Coronary artery (tissue), 2 donors: ENCODE measurements at regions not wholly inside any gene's neighbourhood (a gene's known extent, or its start where the extent isn't known, plus 50 kb on each side); places are given as distances from the start of the nearest gene placed in this dataset.

Experiments
- DNase-seq: peaks from one replicate; pipeline ENCODE4 v3.0.0-alpha.2; 2017; ENCODE audit warnings: low spot score
- H3K27ac ChIP-seq, 2 donors: fragments of 200-600 bp; sonication (generic); one replicate each; pipeline ENCODE4 v1.5.1; 2016 to 2019
- H3K4me3 ChIP-seq: fragments of 200-600 bp; sonication (generic); 2 replicates; pipeline ENCODE4 v1.5.1; 2016; ENCODE audit warnings: mild to moderate bottlenecking, moderate library complexity
- TF ChIP-seq, protein P1 (sequence below): fragments of 200-600 bp; sonication (generic); IDR thresholded peaks from one replicate; pipeline ENCODE4 v1.5.1; 2019; ENCODE audit warnings: antibody characterized with exemption

DNA sequence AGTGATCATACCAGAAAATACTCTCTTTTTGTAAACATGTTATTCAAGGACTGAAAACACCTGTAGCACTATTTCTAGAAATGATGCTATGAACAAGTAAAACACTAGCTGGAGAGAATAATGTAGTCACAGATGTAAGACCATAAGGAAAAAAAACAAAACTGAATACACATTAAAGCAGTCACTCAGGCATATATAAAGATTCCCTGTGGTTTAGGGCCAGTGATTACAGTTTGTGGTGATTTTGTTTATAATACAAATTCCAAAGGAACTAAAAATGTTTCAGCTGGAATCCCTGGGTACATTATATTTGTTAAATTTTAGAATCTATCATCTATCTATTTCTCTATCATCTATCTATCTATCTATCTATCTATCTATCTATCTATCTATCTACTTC is 777.8 kb upstream of the FRG1 start:
- TF ChIP-seq, protein P1, sequence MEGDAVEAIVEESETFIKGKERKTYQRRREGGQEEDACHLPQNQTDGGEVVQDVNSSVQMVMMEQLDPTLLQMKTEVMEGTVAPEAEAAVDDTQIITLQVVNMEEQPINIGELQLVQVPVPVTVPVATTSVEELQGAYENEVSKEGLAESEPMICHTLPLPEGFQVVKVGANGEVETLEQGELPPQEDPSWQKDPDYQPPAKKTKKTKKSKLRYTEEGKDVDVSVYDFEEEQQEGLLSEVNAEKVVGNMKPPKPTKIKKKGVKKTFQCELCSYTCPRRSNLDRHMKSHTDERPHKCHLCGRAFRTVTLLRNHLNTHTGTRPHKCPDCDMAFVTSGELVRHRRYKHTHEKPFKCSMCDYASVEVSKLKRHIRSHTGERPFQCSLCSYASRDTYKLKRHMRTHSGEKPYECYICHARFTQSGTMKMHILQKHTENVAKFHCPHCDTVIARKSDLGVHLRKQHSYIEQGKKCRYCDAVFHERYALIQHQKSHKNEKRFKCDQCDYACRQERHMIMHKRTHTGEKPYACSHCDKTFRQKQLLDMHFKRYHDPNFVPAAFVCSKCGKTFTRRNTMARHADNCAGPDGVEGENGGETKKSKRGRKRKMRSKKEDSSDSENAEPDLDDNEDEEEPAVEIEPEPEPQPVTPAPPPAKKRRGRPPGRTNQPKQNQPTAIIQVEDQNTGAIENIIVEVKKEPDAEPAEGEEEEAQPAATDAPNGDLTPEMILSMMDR = no peak
- DNase-seq = no peak
- H3K27ac ChIP-seq = no peak overlapping the region

DNA sequence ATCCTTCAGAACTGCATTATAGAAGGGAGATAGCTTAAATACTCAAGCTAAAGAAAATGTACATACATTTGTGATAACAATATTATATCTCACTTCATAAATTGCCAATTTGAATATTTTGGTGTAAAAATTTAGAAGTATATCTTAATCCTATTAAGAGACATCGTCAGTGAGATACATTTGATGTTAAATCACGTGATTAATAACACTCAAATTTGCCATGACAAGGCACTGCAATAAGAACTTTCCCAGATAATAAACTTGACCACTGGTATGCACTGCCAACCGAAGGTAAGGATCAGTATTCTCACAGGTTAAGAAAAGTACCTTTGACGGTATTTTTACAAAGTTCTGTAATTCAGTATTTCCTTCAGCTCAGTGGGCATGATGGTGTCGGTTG is 764.7 kb upstream of the FRG1 start:
- no peak for DNase-seq
- Histone ChIP-seq H3K4me3 (no peak overlapping the region), H3K27ac (no peak overlapping the region)
- TF ChIP-seq, protein P1 = no peak

More for the DNA sequence above, 777.8 kb upstream of the FRG1 start:
- no peak overlapping the region for H3K4me3 ChIP-seq

DNA sequence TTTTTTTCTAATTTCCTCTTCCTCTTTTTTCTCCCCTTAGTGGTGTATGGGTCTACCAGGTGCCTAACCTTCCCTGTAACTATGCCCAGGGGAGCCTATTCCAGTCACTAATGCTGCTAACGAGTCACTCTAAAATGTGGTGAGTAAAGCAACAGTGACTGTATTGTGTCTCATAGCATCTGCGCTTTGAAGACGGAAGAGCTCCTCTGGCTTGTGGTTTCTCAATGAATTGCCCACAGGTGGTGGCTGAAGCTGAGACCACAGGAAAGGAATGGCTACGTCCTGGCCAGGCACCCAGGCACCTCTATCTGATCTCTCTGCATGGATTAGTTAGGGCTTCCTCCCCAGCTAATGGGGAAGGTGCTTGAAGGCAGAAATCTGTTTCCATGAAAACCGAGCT is 763.5 kb upstream of the FRG1 start:
- Histone ChIP-seq H3K27ac (no peak overlapping the region), H3K4me3 (no peak overlapping the region)
- TF ChIP-seq, protein P1 = no peak
- no peak for DNase-seq

DNA sequence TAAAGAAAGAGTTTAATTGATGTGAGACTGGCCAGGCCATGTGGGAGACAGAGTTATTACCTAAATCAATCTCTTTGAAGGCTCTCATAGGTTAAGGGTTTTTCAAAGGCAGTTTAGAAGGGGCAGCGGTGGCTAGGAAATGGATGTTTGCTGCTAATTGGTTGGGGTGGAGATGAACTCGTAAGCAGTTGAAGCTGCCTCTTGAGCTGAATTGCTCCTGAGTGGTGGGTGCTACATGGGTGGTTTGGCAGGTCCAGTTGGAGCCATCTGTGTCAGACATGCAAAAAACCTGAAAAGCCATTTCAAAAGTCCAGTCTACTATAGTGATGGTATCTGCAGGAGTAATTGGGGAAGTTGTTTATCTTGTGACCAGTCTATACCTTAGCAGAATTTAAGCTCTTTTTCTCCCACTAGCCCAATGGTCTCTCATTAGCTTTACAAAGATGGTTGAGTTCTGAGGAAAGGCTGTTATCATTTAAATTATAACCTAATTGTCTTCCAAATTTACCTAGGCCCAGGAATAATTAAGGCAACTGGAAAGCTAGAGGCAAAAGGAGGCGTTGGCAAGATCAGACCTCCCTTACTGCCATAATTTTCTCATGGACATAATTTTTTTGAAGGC is 762.4 kb upstream of the FRG1 start:
- Histone ChIP-seq H3K4me3 (no peak overlapping the region), H3K27ac (no peak overlapping the region)
- TF ChIP-seq, protein P1 = no peak
- no peak for DNase-seq

DNA sequence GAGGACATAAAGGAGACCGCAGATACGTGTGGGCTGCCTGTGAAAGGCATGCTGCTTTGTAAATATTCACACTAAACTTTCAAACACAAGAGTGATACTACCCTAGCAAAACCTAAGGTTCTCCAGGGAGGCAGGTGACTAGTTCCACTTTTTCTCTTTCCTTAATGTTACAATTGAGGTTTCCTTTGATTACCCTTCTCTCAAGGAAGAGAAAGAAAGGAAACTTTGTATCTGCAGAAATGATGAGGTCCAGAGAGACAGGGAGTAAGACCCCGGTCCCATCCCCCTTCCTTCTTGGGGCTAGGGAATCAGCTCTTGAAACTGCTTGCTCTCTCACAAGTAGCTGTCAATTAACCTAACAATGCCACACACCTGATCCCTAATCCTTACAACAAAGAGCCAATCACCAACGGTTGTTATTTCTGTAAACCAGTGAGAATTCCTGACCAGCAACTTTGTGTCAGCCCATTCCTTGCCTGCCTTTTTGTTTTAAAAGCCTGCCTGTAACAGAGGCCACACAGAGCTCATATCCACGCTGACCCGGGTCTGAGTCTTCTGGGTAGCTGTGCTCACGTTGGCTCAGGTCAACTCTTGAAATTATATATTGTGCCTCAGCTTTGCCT is 754.8 kb upstream of the FRG1 start:
- no peak overlapping the region for H3K27ac ChIP-seq
- no peak for DNase-seq
- no peak overlapping the region for H3K4me3 ChIP-seq
- TF ChIP-seq, protein P1 = no peak

DNA sequence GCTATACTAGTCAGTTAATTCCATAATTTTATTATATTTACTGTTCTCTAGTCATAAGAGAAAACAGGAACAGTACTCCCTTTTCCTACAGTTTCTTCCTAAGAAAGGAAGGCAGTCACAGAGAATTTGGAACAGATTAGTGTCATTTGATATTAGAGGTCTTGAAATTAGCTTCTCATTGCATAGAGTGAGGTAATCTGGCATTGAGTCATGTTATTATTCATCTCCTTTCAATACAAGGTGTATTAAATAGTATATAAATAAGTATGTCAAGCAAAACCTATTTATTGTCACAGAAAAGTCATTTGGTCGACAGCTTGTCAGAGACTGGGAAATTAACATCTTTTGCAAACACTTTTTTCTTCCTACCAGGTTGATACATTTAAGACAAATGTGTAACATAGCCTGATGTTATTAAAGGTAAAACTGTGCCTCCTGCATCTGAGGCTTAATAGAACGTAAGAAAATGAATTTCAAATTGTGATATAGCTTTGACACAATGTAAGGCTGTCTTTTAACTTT is 753.1 kb upstream of the FRG1 start:
- no peak overlapping the region for H3K27ac ChIP-seq
- TF ChIP-seq, protein P1 = no peak
- no peak for DNase-seq
- H3K4me3 ChIP-seq = no peak overlapping the region

DNA sequence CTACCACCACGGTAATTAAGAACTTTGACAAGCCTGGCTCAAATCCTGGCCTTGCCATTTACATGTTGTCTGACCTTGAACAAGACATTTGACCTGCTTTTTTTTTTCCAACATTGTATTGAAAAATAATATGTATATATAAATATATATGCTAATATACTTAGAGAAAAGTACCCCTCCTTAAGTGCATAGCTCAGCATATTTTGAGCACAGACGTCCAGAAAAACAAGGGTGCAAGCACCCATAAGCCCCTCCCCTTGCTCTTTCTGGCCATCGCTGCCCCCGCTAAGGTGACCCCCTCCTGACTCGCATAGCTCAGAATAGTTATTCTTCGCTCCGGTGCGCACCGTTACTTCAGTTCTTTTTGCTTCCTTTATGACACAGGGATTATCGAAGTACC is 742.0 kb upstream of the FRG1 start:
- Histone ChIP-seq H3K27ac (no peak overlapping the region), H3K4me3 (no peak overlapping the region)
- TF ChIP-seq, protein P1 = no peak
- DNase-seq = no peak
